ENCODE measurements at regions not wholly inside any gene's neighbourhood (a gene's known extent, or its start where the extent isn't known, plus 50 kb on each side); places are given as distances from the start of the nearest gene placed in this dataset.

GRCh38 chr12:77438644-77439043 lies 373.3 kb upstream of the E2F7 start:
- Histone ChIP-seq H3K9me3 (ENCODE audit: control insufficient read depth in 2 of 2, insufficient read depth in 1 of 2, low read depth in 1 of 2, low read length in 1 of 2) (no peaks in the 10 kb centered on the region), H3K4me3 (ENCODE audit: low read depth in 1 of 3, low read length in 3 of 3) (no peak overlapping the region), H3K36me3 (ENCODE audit: control insufficient read depth in 3 of 3, insufficient read depth in 2 of 3, low read depth in 1 of 3, low read length in 3 of 3) (no peaks in the 10 kb centered on the region), H3K4me1 (ENCODE audit: control insufficient read depth in 3 of 3, insufficient read depth in 2 of 3, low read depth in 1 of 3, low read length in 2 of 3) (no peaks in the 10 kb centered on the region), H3K27ac (ENCODE audit: low read depth in 1 of 3, low read length in 2 of 3) (no peak overlapping the region), H3K27me3 (ENCODE audit: control insufficient read depth in 3 of 3, insufficient read depth in 3 of 3, low read length in 3 of 3) (no peaks in the 10 kb centered on the region)
- no peak for DNase-seq
- no peak for FAIRE-seq

DNA sequence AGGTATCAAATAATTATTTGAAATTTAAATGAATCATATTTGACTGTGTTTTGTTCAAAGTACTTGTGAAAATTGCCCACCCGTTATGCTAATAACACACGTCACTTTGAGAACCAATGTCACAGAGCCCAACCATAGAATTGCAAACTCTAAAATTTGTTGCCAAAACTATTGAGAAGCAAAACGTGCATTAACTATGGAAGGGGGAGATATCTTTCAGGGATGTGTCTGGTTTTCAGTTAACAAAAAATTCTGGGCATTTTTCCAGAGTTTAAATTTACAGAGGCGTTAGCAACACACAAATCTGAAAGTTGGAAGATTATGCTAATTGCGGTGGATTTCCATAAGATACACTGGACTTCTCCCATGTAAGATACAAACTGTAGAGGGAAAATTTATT lies 371.8 kb upstream of the E2F7 start:
- WGBS, 3 donors, result 67 to 70% (median 69%) methylated on average over 5 of the region's 5 CpGs
- no peaks in the 10 kb centered on the region for H3K9me3 ChIP-seq (ENCODE audit: control insufficient read depth in 2 of 2, insufficient read depth in 1 of 2, low read depth in 1 of 2, low read length in 1 of 2)
- DNase-seq (no peak), FAIRE-seq (no peak)
- no peaks in the 10 kb centered on the region for H3K36me3 ChIP-seq (ENCODE audit: control insufficient read depth in 3 of 3, insufficient read depth in 2 of 3, low read depth in 1 of 3, low read length in 3 of 3)
- no peak overlapping the region for H3K27ac ChIP-seq (ENCODE audit: low read depth in 1 of 3, low read length in 2 of 3)
- no peaks in the 10 kb centered on the region for H3K4me1 ChIP-seq (ENCODE audit: control insufficient read depth in 3 of 3, insufficient read depth in 2 of 3, low read depth in 1 of 3, low read length in 2 of 3)
- no peak overlapping the region for H3K4me3 ChIP-seq (ENCODE audit: low read depth in 1 of 3, low read length in 3 of 3)
- no peaks in the 10 kb centered on the region for H3K27me3 ChIP-seq (ENCODE audit: control insufficient read depth in 3 of 3, insufficient read depth in 3 of 3, low read length in 3 of 3)

DNA sequence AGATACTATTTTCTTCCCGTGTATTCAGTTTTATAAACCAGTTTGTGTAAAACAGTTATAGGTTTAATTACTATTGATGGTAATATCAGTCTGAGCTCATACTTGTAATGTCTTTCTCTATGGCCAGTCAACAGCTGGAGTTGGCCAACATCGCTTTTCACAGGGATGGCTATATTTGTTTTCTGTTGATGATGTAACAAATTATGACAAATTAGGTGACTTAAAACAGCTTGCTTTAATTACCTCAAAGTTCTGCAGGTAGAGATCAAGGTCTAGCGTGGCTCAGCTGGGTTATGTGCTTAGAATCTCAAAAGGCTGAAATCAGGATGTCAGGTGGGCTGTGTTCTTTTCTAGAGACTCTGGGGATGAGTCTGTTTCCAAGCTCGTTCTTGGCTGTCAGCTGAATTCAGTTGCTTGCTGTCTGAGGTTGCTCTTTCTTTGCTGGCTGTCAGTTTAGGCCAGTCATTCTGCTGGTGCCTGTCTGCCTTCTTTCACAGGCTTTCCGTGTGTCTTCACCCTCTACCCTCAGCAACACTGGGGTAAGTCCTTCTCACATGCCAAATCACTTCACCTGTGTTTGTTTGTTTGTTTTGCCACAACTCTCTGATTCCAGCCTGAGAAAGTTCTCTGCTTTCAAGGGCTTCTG lies 370.2 kb upstream of the E2F7 start:
- Histone ChIP-seq H3K27me3 (ENCODE audit: control insufficient read depth in 3 of 3, insufficient read depth in 3 of 3, low read length in 3 of 3) (no peaks in the 10 kb centered on the region), H3K9me3 (ENCODE audit: control insufficient read depth in 2 of 2, insufficient read depth in 1 of 2, low read depth in 1 of 2, low read length in 1 of 2) (no peaks in the 10 kb centered on the region), H3K27ac (ENCODE audit: low read depth in 1 of 3, low read length in 2 of 3) (no peak overlapping the region), H3K4me3 (ENCODE audit: low read depth in 1 of 3, low read length in 3 of 3) (no peak overlapping the region), H3K4me1 (ENCODE audit: control insufficient read depth in 3 of 3, insufficient read depth in 2 of 3, low read depth in 1 of 3, low read length in 2 of 3) (no peaks in the 10 kb centered on the region), H3K36me3 (ENCODE audit: control insufficient read depth in 3 of 3, insufficient read depth in 2 of 3, low read depth in 1 of 3, low read length in 3 of 3) (no peaks in the 10 kb centered on the region)
- peak in 1 of 2 donors; percentile 7 for DNase-seq
- FAIRE-seq, result no peak
- WGBS, 3 donors, result 41 to 67% (median 42%) methylated on average over 5 of the region's 5 CpGs

DNA sequence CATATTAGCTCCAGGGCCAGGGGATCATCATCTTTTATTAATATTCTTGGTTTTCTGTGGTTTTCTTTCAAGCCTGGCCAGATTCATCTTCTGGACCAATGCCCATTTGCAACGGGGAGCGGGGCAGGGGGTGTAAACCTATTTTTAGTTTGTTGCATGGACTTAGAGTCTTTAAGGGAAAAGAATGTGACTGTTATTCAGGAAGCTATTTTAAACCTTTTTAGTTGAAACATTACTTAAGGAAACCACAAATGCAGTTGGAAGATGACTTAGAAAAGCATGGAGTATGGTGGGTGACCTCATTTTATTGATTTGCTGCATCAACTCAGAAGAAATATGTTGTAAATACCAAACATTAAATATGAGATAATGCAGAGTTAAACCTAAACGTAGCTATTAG lies 368.4 kb upstream of the E2F7 start:
- DNase-seq, result no peak
- FAIRE-seq, result no peak
- Histone ChIP-seq H3K4me1 (ENCODE audit: control insufficient read depth in 3 of 3, insufficient read depth in 2 of 3, low read depth in 1 of 3, low read length in 2 of 3) (no peaks in the 10 kb centered on the region), H3K36me3 (ENCODE audit: control insufficient read depth in 3 of 3, insufficient read depth in 2 of 3, low read depth in 1 of 3, low read length in 3 of 3) (no peaks in the 10 kb centered on the region), H3K27ac (ENCODE audit: low read depth in 1 of 3, low read length in 2 of 3) (no peak overlapping the region), H3K4me3 (ENCODE audit: low read depth in 1 of 3, low read length in 3 of 3) (no peak overlapping the region), H3K9me3 (ENCODE audit: control insufficient read depth in 2 of 2, insufficient read depth in 1 of 2, low read depth in 1 of 2, low read length in 1 of 2) (no peaks in the 10 kb centered on the region), H3K27me3 (ENCODE audit: control insufficient read depth in 3 of 3, insufficient read depth in 3 of 3, low read length in 3 of 3) (no peaks in the 10 kb centered on the region)
- 46 to 69% (median 56%) methylated on average over 3 of the region's 3 CpGs for WGBS, 3 donors

- no peaks in the 10 kb centered on the region for H3K36me3 ChIP-seq (ENCODE audit: control insufficient read depth in 3 of 3, insufficient read depth in 2 of 3, low read depth in 1 of 3, low read length in 3 of 3)
- no peak overlapping the region for H3K27ac ChIP-seq (ENCODE audit: low read depth in 1 of 3, low read length in 2 of 3)
- no peaks in the 10 kb centered on the region for H3K27me3 ChIP-seq (ENCODE audit: control insufficient read depth in 3 of 3, insufficient read depth in 3 of 3, low read length in 3 of 3)
- no peak overlapping the region for H3K4me3 ChIP-seq (ENCODE audit: low read depth in 1 of 3, low read length in 3 of 3)
- FAIRE-seq, result no peak
- no peaks in the 10 kb centered on the region for H3K4me1 ChIP-seq (ENCODE audit: control insufficient read depth in 3 of 3, insufficient read depth in 2 of 3, low read depth in 1 of 3, low read length in 2 of 3)
- H3K9me3 ChIP-seq (ENCODE audit: control insufficient read depth in 2 of 2, insufficient read depth in 1 of 2, low read depth in 1 of 2, low read length in 1 of 2), result peaks cover 0 to 4% of the 10 kb centered on the region in 2 donors
- no peak for DNase-seq
- WGBS, 3 donors, result 74 to 91% (median 79%) methylated on average over 1 of the region's 1 CpG
Measured at GRCh38 chr12:77429426-77429825, 364.1 kb upstream of the E2F7 start.

- Histone ChIP-seq H3K4me1 (ENCODE audit: control insufficient read depth in 3 of 3, insufficient read depth in 2 of 3, low read depth in 1 of 3, low read length in 2 of 3) (no peaks in the 10 kb centered on the region), H3K36me3 (ENCODE audit: control insufficient read depth in 3 of 3, insufficient read depth in 2 of 3, low read depth in 1 of 3, low read length in 3 of 3) (no peaks in the 10 kb centered on the region), H3K4me3 (ENCODE audit: low read depth in 1 of 3, low read length in 3 of 3) (no peak overlapping the region), H3K9me3 (ENCODE audit: control insufficient read depth in 2 of 2, insufficient read depth in 1 of 2, low read depth in 1 of 2, low read length in 1 of 2) (peaks cover 0 to 9% of the 10 kb centered on the region in 2 donors), H3K27ac (ENCODE audit: low read depth in 1 of 3, low read length in 2 of 3) (no peak overlapping the region), H3K27me3 (ENCODE audit: control insufficient read depth in 3 of 3, insufficient read depth in 3 of 3, low read length in 3 of 3) (no peaks in the 10 kb centered on the region)
- no peak for DNase-seq
- 87 to 94% (median 91%) methylated on average over 2 of the region's 2 CpGs for WGBS, 3 donors
- no peak for FAIRE-seq
Measured at GRCh38 chr12:77421152-77421551, 355.8 kb upstream of the E2F7 start.

DNA sequence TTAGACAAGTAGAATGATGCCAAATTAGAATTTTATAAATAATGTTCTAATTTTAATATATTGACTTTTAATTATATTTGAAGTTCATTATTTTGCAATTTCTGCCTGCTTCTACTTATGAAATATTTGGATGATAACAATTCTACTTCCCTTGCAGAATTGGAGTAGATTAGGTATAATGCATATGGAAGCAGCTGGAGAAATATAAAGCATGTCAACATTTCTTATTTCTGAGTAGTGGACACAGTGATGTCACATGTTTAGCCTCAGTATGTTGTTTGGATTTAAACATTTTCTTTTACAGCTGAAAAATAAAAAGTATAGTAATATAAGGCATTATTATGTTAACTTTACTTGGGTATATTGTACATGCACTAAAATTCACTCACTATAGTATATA lies 344.2 kb upstream of the E2F7 start:
- FAIRE-seq, result no peak
- no peaks in the 10 kb centered on the region for H3K4me1 ChIP-seq (ENCODE audit: control insufficient read depth in 3 of 3, insufficient read depth in 2 of 3, low read depth in 1 of 3, low read length in 2 of 3)

GRCh38 chr12:77407931-77408330 lies 342.6 kb upstream of the E2F7 start:
- H3K27me3 ChIP-seq (ENCODE audit: control insufficient read depth in 3 of 3, insufficient read depth in 3 of 3, low read length in 3 of 3), result no peaks in the 10 kb centered on the region
- DNase-seq, result no peak
- no peak for FAIRE-seq
- 75 to 77% (median 77%) methylated on average over 1 of the region's 1 CpG for WGBS, 3 donors
- H3K4me1 ChIP-seq (ENCODE audit: control insufficient read depth in 3 of 3, insufficient read depth in 2 of 3, low read depth in 1 of 3, low read length in 2 of 3), result no peaks in the 10 kb centered on the region
- no peak overlapping the region for H3K27ac ChIP-seq (ENCODE audit: low read depth in 1 of 3, low read length in 2 of 3)
- no peaks in the 10 kb centered on the region for H3K9me3 ChIP-seq (ENCODE audit: control insufficient read depth in 2 of 2, insufficient read depth in 1 of 2, low read depth in 1 of 2, low read length in 1 of 2)
- H3K4me3 ChIP-seq (ENCODE audit: low read depth in 1 of 3, low read length in 3 of 3), result no peak overlapping the region
- H3K36me3 ChIP-seq (ENCODE audit: control insufficient read depth in 3 of 3, insufficient read depth in 2 of 3, low read depth in 1 of 3, low read length in 3 of 3), result no peaks in the 10 kb centered on the region

More for the DNA sequence above, 344.2 kb upstream of the E2F7 start:
- no peak for DNase-seq
- no peaks in the 10 kb centered on the region for H3K36me3 ChIP-seq (ENCODE audit: control insufficient read depth in 3 of 3, insufficient read depth in 2 of 3, low read depth in 1 of 3, low read length in 3 of 3)
- no peaks in the 10 kb centered on the region for H3K27me3 ChIP-seq (ENCODE audit: control insufficient read depth in 3 of 3, insufficient read depth in 3 of 3, low read length in 3 of 3)
- no peaks in the 10 kb centered on the region for H3K9me3 ChIP-seq (ENCODE audit: control insufficient read depth in 2 of 2, insufficient read depth in 1 of 2, low read depth in 1 of 2, low read length in 1 of 2)
- H3K27ac ChIP-seq (ENCODE audit: low read depth in 1 of 3, low read length in 2 of 3), result no peak overlapping the region
- H3K4me3 ChIP-seq (ENCODE audit: low read depth in 1 of 3, low read length in 3 of 3), result no peak overlapping the region

DNA sequence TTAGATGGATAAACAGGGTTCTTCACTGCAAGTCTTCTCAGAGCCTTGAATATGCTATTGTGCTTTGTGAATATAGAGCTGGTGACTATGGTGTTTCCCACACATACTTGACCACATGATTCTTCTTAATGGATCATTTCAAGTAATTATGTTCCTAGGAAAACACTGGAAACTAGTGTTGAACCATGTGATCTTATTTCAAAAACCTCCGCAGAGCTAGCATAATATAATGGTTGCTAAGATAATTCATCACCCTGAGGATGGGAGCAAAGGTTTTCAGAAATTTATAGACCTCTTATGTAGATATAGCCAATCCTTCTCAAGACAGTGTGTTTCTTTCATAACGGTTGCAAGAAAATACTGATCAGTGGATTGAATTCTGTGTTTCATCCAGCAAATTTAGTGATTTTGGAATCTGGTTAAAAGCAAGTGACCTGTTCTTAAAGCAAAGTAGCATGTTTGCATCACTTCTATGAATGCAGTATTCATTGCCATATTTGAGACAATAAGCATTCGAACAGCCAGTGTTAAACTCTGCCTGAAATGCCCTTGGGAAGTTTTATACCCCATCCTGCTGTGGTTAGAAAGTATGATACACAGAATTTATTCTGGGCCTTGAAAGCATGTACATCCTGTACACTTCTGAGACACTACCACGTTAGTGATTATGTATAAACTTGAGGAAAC lies 341.0 kb upstream of the E2F7 start:
- no peaks in the 10 kb centered on the region for H3K4me1 ChIP-seq (ENCODE audit: control insufficient read depth in 3 of 3, insufficient read depth in 2 of 3, low read depth in 1 of 3, low read length in 2 of 3)
- H3K4me3 ChIP-seq (ENCODE audit: low read depth in 1 of 3, low read length in 3 of 3), result no peak overlapping the region
- H3K27me3 ChIP-seq (ENCODE audit: control insufficient read depth in 3 of 3, insufficient read depth in 3 of 3, low read length in 3 of 3), result no peaks in the 10 kb centered on the region
- WGBS, 3 donors, result 41 to 63% (median 52%) methylated on average over 4 of the region's 4 CpGs
- no peaks in the 10 kb centered on the region for H3K36me3 ChIP-seq (ENCODE audit: control insufficient read depth in 3 of 3, insufficient read depth in 2 of 3, low read depth in 1 of 3, low read length in 3 of 3)
- DNase-seq (peak in 1 of 2 donors; percentile 58), FAIRE-seq (no peak)
- no peak overlapping the region for H3K27ac ChIP-seq (ENCODE audit: low read depth in 1 of 3, low read length in 2 of 3)
- H3K9me3 ChIP-seq (ENCODE audit: control insufficient read depth in 2 of 2, insufficient read depth in 1 of 2, low read depth in 1 of 2, low read length in 1 of 2), result no peaks in the 10 kb centered on the region
